Lung (tissue), 11 donors: ENCODE measurements at regions not wholly inside any gene's neighbourhood (a gene's known extent, or its start where the extent isn't known, plus 50 kb on each side); places are given as distances from the start of the nearest gene placed in this dataset.

Experiments used
- ATAC-seq: fragments of 200-7000 bp; cut with Tn5 transposase; one replicate; pipeline ENCODE4 v1.9.1; 2020; ENCODE audit warnings: moderate number of reproducible peaks; ENCODE audit not compliant: insufficient read depth, low FRiP score
- DNase-seq, 3 donors: peaks; one replicate each; pipeline ENCODE4 v3.0.0-alpha.2; 2013 to 2017
- H3K27ac ChIP-seq, 2 donors: one replicate each; pipeline ENCODE4 v1.5.1; 2013; ENCODE audit warnings: mild to moderate bottlenecking in 2 of 2, moderate library complexity in 2 of 2, control low read depth in 1 of 2, inconsistent platforms in 1 of 2, low read depth in 1 of 2, low read length in 1 of 2
- H3K27me3 ChIP-seq, 3 donors: one replicate each; pipeline ENCODE4 v1.5.1; 2013; ENCODE audit warnings: low read length in 2 of 3; ENCODE audit not compliant: control insufficient read depth in 3 of 3, insufficient read depth in 3 of 3
- H3K36me3 ChIP-seq, 4 donors: one replicate each; pipeline ENCODE4 v1.5.1; 2013; ENCODE audit warnings: low read length in 4 of 4, mild to moderate bottlenecking in 1 of 4, moderate library complexity in 1 of 4; ENCODE audit not compliant: control insufficient read depth in 4 of 4, insufficient read depth in 4 of 4
- H3K4me1 ChIP-seq, 5 donors: one replicate each; pipeline ENCODE4 v1.5.1; 2013; ENCODE audit warnings: low read length in 5 of 5, mild to moderate bottlenecking in 2 of 5, moderate library complexity in 1 of 5; ENCODE audit not compliant: control insufficient read depth in 5 of 5, insufficient read depth in 5 of 5
- H3K4me3 ChIP-seq: one replicate; pipeline ENCODE4 v1.5.1; 2013; ENCODE audit warnings: mild to moderate bottlenecking, control low read depth, moderate library complexity
- H3K9ac ChIP-seq, 2 donors: one replicate each; pipeline ENCODE4 v1.5.1; 2013; ENCODE audit warnings: low read length in 2 of 2, control low read depth in 1 of 2; ENCODE audit not compliant: insufficient read depth in 1 of 2
- H3K9me3 ChIP-seq, 4 donors: one replicate each; pipeline ENCODE4 v1.5.1; 2013; ENCODE audit warnings: low read length in 3 of 4, mild to moderate bottlenecking in 1 of 4, moderate library complexity in 1 of 4; ENCODE audit not compliant: control insufficient read depth in 4 of 4, insufficient read depth in 3 of 4
- WGBS, 2 donors: extraction: QIAGEN DNeasy Blood & Tissue Kit; methylation state at CpG; one replicate each; pipeline ENCODE4 v1.1.7; 2013; 5-methylcytosine and 5-hydroxymethylcytosine counted together
- TF ChIP-seq, protein P1 (sequence below): IDR thresholded peaks from 2 replicates; pipeline ENCODE4 v1.5.1; 2012; ENCODE audit warnings: mild to moderate bottlenecking; ENCODE audit errors: control extremely low read depth, extremely low read depth
- donor health status: control.
- donor health status: control.
- donor health status: Bipolar disorder and iron deficiency.
- donor health status: healthy.
- donor health status: DM: yes; HTN: yes; CAD: no.

- Histone ChIP-seq H3K4me3 (no peak overlapping the region), H3K27me3 (no peaks in the 10 kb centered on the region), H3K9me3 (no peaks in the 10 kb centered on the region), H3K4me1 (peaks cover 0 to 9% (median 0%) of the 10 kb centered on the region in 5 donors), H3K9ac (no peak overlapping the region), H3K36me3 (no peaks in the 10 kb centered on the region), H3K27ac (no peak overlapping the region)
- no peak for DNase-seq
- WGBS, 2 donors, result 56 to 81% methylated on average over 17 to 20 of the region's 20 CpGs
- ATAC-seq, result no peak
- TF ChIP-seq, protein P1, sequence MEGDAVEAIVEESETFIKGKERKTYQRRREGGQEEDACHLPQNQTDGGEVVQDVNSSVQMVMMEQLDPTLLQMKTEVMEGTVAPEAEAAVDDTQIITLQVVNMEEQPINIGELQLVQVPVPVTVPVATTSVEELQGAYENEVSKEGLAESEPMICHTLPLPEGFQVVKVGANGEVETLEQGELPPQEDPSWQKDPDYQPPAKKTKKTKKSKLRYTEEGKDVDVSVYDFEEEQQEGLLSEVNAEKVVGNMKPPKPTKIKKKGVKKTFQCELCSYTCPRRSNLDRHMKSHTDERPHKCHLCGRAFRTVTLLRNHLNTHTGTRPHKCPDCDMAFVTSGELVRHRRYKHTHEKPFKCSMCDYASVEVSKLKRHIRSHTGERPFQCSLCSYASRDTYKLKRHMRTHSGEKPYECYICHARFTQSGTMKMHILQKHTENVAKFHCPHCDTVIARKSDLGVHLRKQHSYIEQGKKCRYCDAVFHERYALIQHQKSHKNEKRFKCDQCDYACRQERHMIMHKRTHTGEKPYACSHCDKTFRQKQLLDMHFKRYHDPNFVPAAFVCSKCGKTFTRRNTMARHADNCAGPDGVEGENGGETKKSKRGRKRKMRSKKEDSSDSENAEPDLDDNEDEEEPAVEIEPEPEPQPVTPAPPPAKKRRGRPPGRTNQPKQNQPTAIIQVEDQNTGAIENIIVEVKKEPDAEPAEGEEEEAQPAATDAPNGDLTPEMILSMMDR, result no peak
Observed at GRCh38 chr15:69812861-69813261, 284.9 kb downstream of the TLE3 start.

DNA sequence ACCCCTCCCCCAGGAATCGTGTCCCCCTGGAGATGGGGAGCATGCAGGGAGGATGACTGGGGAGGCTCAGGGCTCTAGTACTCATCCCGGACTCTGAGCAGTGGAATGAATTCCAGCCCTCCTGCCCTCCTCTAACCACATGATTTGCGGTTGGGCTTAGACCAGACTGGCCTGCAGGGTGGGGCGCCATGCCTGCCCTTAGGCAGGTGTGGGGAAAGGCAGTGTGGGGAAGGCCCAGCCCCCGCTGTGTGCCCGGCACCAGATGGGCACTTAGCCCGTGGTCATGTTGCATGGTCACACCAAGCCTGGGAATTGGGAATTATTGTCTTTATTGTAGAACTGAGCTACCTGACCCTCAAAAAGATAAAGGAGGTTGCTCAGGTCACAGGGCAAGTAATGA lies 283.8 kb downstream of the TLE3 start:
- TF ChIP-seq, protein P1, result no peak

DNA sequence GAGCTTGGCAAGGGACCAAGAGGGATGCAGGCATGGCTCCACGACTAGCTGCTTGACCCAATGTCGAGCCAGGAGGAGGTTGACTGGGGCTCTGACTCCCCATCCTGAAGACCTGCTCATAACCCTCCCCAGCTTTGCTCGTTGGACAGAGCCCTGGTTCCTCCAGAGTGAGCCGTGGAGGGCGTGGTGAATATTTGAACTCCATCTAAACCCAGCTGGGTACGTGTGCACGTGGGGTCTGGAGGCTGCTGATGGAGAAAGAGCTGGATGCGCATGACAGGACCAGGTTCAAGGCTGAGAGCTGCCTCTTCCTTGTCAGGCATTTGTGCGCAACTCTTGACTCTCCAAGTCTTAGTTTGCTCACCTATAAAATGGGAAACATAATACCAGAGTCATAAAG lies 282.8 kb downstream of the TLE3 start:
- DNase-seq (no peak), ATAC-seq (no peak)
- no peak overlapping the region for H3K4me3 ChIP-seq
- peaks cover 0 to 9% (median 0%) of the 10 kb centered on the region in 5 donors for H3K4me1 ChIP-seq
- TF ChIP-seq, protein P1, result no peak
- H3K36me3 ChIP-seq, result no peaks in the 10 kb centered on the region
- 91 to 95% methylated on average over 9 of the region's 9 CpGs for WGBS, 2 donors
- H3K27me3 ChIP-seq, result no peaks in the 10 kb centered on the region
- no peaks in the 10 kb centered on the region for H3K9me3 ChIP-seq
- H3K9ac ChIP-seq, result no peak overlapping the region
- H3K27ac ChIP-seq, result no peak overlapping the region

More for the DNA sequence above, 283.8 kb downstream of the TLE3 start:
- Histone ChIP-seq H3K9ac (no peak overlapping the region), H3K27me3 (no peaks in the 10 kb centered on the region), H3K4me1 (peaks cover 0 to 9% (median 0%) of the 10 kb centered on the region in 5 donors), H3K9me3 (no peaks in the 10 kb centered on the region), H3K4me3 (no peak overlapping the region), H3K36me3 (no peaks in the 10 kb centered on the region), H3K27ac (no peak overlapping the region)
- no peak for ATAC-seq
- 82 to 87% methylated on average over 7 of the region's 7 CpGs for WGBS, 2 donors
- no peak for DNase-seq

DNA sequence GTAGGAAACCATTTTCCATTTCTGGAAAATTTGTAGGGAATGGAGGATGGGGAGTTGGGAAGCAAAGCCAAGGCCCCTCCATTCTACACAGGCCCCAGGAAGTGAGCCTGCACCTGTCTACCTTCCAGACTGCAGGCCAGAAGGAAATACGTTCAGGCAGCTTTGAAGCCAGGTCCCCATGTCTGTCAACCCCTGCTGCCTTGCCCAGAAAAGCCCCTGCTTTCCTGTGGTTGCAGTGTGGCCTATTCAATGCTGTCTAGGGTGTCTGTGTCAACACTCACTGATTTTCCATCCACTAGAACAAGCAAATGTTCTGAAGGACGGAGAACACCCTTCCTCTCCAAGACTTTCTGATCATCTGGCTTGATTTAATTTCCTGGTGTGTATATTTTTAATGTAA lies 281.9 kb downstream of the TLE3 start:
- Histone ChIP-seq H3K9me3 (no peaks in the 10 kb centered on the region), H3K4me1 (peaks cover 0 to under 1% (median 0%) of the 10 kb centered on the region in 5 donors), H3K9ac (no peak overlapping the region), H3K36me3 (no peaks in the 10 kb centered on the region), H3K27ac (no peak overlapping the region), H3K27me3 (no peaks in the 10 kb centered on the region), H3K4me3 (no peak overlapping the region)
- ATAC-seq, result no peak
- 72 to 82% methylated on average over 2 of the region's 2 CpGs for WGBS, 2 donors
- TF ChIP-seq, protein P1, result no peak
- no peak for DNase-seq
